ENCODE measurements at regions not wholly inside any gene's neighbourhood (a gene's known extent, or its start where the extent isn't known, plus 50 kb on each side); places are given as distances from the start of the nearest gene placed in this dataset.
"Not testable (repeated sequence)": the region's sequence is repeated elsewhere in the genome, so short reads cannot be mapped to it uniquely, and the experiment has no call there.

DNA sequence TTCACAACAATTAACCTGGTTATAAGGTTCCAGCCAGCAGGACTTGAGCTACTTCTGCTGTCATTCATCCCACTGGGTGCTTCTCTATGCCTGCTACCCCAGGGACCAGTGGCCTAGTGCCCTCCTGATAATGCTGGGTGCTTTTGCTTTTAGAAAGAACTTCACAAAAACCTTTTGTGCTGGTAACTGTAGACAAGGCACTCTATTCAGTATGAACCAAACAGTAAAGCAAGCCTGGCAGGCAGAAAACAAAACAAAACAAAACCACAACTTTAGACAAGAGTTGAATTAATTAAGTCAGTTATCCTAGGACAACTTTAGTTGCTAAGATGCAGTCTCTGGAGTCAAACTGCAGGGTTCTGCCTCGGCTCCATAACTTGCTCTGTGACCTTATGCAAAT is 61.9 kb upstream of the ADGRL2 start:
- no peaks in the 10 kb centered on the region for H3K27me3 ChIP-seq (ENCODE audit: control insufficient read depth in 3 of 3, insufficient read depth in 3 of 3, low read length in 2 of 3)
- no peak overlapping the region for H3K9ac ChIP-seq (ENCODE audit: insufficient read depth in 1 of 2, low read length in 2 of 2)
- H3K27ac ChIP-seq (ENCODE audit: low read depth in 1 of 2, low read length in 1 of 2), result no peak overlapping the region
- DNase-seq (no peak), ATAC-seq (ENCODE audit: insufficient read depth, low FRiP score) (no peak)
- H3K4me1 ChIP-seq (ENCODE audit: control insufficient read depth in 5 of 5, insufficient read depth in 5 of 5, low read length in 5 of 5), result peaks cover 0 to 13% (median 4%) of the 10 kb centered on the region in 5 donors
- no peak overlapping the region for H3K4me3 ChIP-seq
- H3K9me3 ChIP-seq (ENCODE audit: control insufficient read depth in 4 of 4, insufficient read depth in 3 of 4, low read length in 3 of 4), result no peaks in the 10 kb centered on the region
- WGBS, 2 donors, result 72 to 82% methylated on average over 1 of the region's 1 CpG
- TF ChIP-seq, protein P1, sequence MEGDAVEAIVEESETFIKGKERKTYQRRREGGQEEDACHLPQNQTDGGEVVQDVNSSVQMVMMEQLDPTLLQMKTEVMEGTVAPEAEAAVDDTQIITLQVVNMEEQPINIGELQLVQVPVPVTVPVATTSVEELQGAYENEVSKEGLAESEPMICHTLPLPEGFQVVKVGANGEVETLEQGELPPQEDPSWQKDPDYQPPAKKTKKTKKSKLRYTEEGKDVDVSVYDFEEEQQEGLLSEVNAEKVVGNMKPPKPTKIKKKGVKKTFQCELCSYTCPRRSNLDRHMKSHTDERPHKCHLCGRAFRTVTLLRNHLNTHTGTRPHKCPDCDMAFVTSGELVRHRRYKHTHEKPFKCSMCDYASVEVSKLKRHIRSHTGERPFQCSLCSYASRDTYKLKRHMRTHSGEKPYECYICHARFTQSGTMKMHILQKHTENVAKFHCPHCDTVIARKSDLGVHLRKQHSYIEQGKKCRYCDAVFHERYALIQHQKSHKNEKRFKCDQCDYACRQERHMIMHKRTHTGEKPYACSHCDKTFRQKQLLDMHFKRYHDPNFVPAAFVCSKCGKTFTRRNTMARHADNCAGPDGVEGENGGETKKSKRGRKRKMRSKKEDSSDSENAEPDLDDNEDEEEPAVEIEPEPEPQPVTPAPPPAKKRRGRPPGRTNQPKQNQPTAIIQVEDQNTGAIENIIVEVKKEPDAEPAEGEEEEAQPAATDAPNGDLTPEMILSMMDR (IDR thresholded peaks at IDR 0.05; ENCODE audit: control extremely low read depth, extremely low read depth), result no peak
- no peaks in the 10 kb centered on the region for H3K36me3 ChIP-seq (ENCODE audit: control insufficient read depth in 4 of 4, insufficient read depth in 4 of 4, low read length in 4 of 4)

DNA sequence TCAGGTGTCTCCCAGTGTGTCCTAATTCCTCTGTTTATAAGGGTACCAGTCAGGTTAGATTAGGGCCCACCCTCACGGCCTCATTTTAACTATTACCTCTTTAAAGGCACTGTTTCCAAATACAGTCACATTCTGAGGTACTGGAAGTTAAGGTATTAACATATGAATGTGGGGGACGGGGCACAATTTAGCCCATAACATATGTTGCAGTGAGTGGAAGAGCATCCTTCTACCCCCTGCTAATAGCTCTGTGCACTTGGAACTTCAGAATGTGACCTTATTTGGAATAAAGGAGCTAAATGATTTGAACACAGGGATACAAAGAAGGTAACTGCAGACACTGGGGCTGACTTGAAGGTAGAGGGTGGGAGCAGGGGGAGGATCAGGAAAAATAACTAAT is 67.3 kb upstream of the ADGRL2 start:
- no peak overlapping the region for H3K27ac ChIP-seq (ENCODE audit: low read depth in 1 of 2, low read length in 1 of 2)
- 87 to 95% methylated on average over 2 of the region's 2 CpGs for WGBS, 2 donors
- no peak for ATAC-seq (ENCODE audit: insufficient read depth, low FRiP score)

DNA sequence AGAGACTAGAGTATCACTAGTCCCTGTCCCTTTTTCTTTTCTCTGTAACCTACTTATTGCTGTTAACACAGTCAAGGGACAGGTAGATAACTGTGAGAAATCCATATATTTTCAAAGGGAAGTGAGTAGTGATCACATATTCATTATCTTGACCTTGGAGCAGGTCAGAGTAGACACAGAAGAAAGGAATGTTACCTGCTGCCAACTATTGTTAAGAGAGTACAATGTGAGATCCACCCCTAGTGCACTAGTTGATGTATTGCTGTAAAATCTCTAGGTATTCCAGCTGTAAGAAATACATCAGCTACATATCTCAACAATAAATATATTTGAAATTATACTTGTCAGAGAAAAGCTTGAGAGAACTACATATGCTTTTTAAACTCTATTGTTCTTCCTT is 68.7 kb upstream of the ADGRL2 start:
- no peak for DNase-seq
- Histone ChIP-seq H3K27me3 (ENCODE audit: control insufficient read depth in 3 of 3, insufficient read depth in 3 of 3, low read length in 2 of 3) (no peaks in the 10 kb centered on the region), H3K27ac (ENCODE audit: low read depth in 1 of 2, low read length in 1 of 2) (no peak overlapping the region), H3K9ac (ENCODE audit: insufficient read depth in 1 of 2, low read length in 2 of 2) (no peak overlapping the region), H3K4me1 (ENCODE audit: control insufficient read depth in 5 of 5, insufficient read depth in 5 of 5, low read length in 5 of 5) (peaks cover 0 to 3% (median 0%) of the 10 kb centered on the region in 5 donors), H3K9me3 (ENCODE audit: control insufficient read depth in 4 of 4, insufficient read depth in 3 of 4, low read length in 3 of 4) (no peaks in the 10 kb centered on the region), H3K36me3 (ENCODE audit: control insufficient read depth in 4 of 4, insufficient read depth in 4 of 4, low read length in 4 of 4) (no peaks in the 10 kb centered on the region), H3K4me3 (no peak overlapping the region)
- no peak for ATAC-seq (ENCODE audit: insufficient read depth, low FRiP score)
- TF ChIP-seq, protein P1 (IDR thresholded peaks at IDR 0.05; ENCODE audit: control extremely low read depth, extremely low read depth), result no peak

More for the DNA sequence above, 67.3 kb upstream of the ADGRL2 start:
- H3K4me3 ChIP-seq, result no peak overlapping the region
- no peaks in the 10 kb centered on the region for H3K27me3 ChIP-seq (ENCODE audit: control insufficient read depth in 3 of 3, insufficient read depth in 3 of 3, low read length in 2 of 3)
- no peak overlapping the region for H3K9ac ChIP-seq (ENCODE audit: insufficient read depth in 1 of 2, low read length in 2 of 2)
- H3K4me1 ChIP-seq (ENCODE audit: control insufficient read depth in 5 of 5, insufficient read depth in 5 of 5, low read length in 5 of 5), result peaks cover 0 to 3% (median 0%) of the 10 kb centered on the region in 5 donors
- H3K9me3 ChIP-seq (ENCODE audit: control insufficient read depth in 4 of 4, insufficient read depth in 3 of 4, low read length in 3 of 4), result no peaks in the 10 kb centered on the region
- TF ChIP-seq, protein P1 (IDR thresholded peaks at IDR 0.05; ENCODE audit: control extremely low read depth, extremely low read depth), result no peak
- H3K36me3 ChIP-seq (ENCODE audit: control insufficient read depth in 4 of 4, insufficient read depth in 4 of 4, low read length in 4 of 4), result no peaks in the 10 kb centered on the region
- no peak for DNase-seq

DNA sequence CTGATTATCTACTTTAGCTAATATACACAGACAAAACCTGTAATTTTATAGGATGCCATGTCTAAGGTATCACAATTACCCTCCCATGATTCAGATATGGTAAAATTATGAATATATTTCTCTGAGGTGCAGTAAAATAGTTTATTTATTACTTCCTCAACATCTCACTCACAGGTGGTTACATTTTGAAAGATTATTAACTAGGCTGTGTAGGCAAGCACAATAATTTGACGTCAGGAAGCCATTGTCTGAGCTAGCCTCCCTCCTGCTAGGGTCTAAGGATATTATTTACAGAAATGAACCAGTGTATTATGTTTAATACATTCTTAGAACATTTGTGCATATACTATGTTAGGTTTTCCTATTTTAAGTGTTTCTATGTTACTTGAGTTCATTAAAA is 69.9 kb upstream of the ADGRL2 start:
- ATAC-seq (ENCODE audit: insufficient read depth, low FRiP score), result no peak
- no peak overlapping the region for H3K27ac ChIP-seq (ENCODE audit: low read depth in 1 of 2, low read length in 1 of 2)
- H3K36me3 ChIP-seq (ENCODE audit: control insufficient read depth in 4 of 4, insufficient read depth in 4 of 4, low read length in 4 of 4), result no peaks in the 10 kb centered on the region
- no peak overlapping the region for H3K4me3 ChIP-seq
- TF ChIP-seq, protein P1 (IDR thresholded peaks at IDR 0.05; ENCODE audit: control extremely low read depth, extremely low read depth), result no peak
- WGBS, 2 donors, result 74% methylated on average over 1 of the region's 1 CpG
- H3K27me3 ChIP-seq (ENCODE audit: control insufficient read depth in 3 of 3, insufficient read depth in 3 of 3, low read length in 2 of 3), result no peaks in the 10 kb centered on the region
- no peaks in the 10 kb centered on the region for H3K9me3 ChIP-seq (ENCODE audit: control insufficient read depth in 4 of 4, insufficient read depth in 3 of 4, low read length in 3 of 4)
- no peak for DNase-seq
- peaks cover 0 to 3% (median 0%) of the 10 kb centered on the region in 5 donors for H3K4me1 ChIP-seq (ENCODE audit: control insufficient read depth in 5 of 5, insufficient read depth in 5 of 5, low read length in 5 of 5)
- no peak overlapping the region for H3K9ac ChIP-seq (ENCODE audit: insufficient read depth in 1 of 2, low read length in 2 of 2)

DNA sequence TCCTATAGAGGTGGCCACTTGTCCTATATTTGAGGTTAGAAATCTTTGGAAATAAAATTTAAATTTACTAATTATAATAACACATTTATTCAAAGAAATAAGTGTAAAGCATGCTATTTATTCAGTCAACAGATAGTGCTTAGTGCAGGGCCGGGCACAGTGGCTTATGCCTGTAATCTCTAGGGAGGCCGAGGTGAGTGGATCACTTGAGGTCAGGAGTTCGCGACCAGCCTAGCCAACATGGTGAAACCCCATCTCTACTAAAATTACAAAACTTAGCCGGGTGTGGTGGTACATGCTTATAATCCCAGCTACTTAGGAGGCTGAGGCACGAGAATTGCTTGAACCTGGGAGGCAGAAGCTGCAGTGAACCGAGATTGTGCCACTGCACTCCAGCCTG is 70.4 kb upstream of the ADGRL2 start:
- not testable (repeated sequence) for H3K4me1 ChIP-seq (ENCODE audit: control insufficient read depth in 5 of 5, insufficient read depth in 5 of 5, low read length in 5 of 5); H3K27ac ChIP-seq (ENCODE audit: low read depth in 1 of 2, low read length in 1 of 2); ATAC-seq (ENCODE audit: insufficient read depth, low FRiP score); DNase-seq; H3K27me3 ChIP-seq (ENCODE audit: control insufficient read depth in 3 of 3, insufficient read depth in 3 of 3, low read length in 2 of 3); H3K9me3 ChIP-seq (ENCODE audit: control insufficient read depth in 4 of 4, insufficient read depth in 3 of 4, low read length in 3 of 4); H3K9ac ChIP-seq (ENCODE audit: insufficient read depth in 1 of 2, low read length in 2 of 2); H3K36me3 ChIP-seq (ENCODE audit: control insufficient read depth in 4 of 4, insufficient read depth in 4 of 4, low read length in 4 of 4); H3K4me3 ChIP-seq
- 90 to 93% methylated on average over 7 of the region's 7 CpGs for WGBS, 2 donors

Measured in lung (tissue), 11 donors.